ENCODE measurements at regions not wholly inside any gene's neighbourhood (a gene's known extent, or its start where the extent isn't known, plus 50 kb on each side); places are given as distances from the start of the nearest gene placed in this dataset.

GRCh38 chr10:61350794-61351193 lies 102.4 kb downstream of the TMEM26 start:
- no peaks in the 10 kb centered on the region for H4K20me1 ChIP-seq (ENCODE audit: low read depth, low read length)
- no peaks in the 10 kb centered on the region for H3K79me2 ChIP-seq (ENCODE audit: insufficient read depth, low read length)
- TF ChIP-seq EZH2phosphoT487 (conservative IDR thresholded peaks at IDR 0.05; ENCODE audit: low read length) (no peak), CTCF (IDR thresholded peaks at IDR 0.05; ENCODE audit: insufficient read depth, low read length, poor library complexity, severe bottlenecking) (no peak)
- no peak overlapping the region for H3K27ac ChIP-seq (ENCODE audit: low read depth, low read length)
- H3K9ac ChIP-seq (ENCODE audit: low read length), result no peak overlapping the region
- H3K4me3 ChIP-seq (ENCODE audit: insufficient read depth, low read length, poor library complexity, severe bottlenecking), result no peak overlapping the region
- H2AFZ ChIP-seq (ENCODE audit: low read depth, low read length, severe bottlenecking), result no peak overlapping the region
- H3K9me3 ChIP-seq (ENCODE audit: insufficient read depth, low read length), result no peaks in the 10 kb centered on the region
- H3K4me2 ChIP-seq (ENCODE audit: low read depth, low read length, poor library complexity, severe bottlenecking), result no peak overlapping the region
- no peaks in the 10 kb centered on the region for H3K36me3 ChIP-seq (ENCODE audit: low read length)
- no peaks in the 10 kb centered on the region for H3K9me2 ChIP-seq (replicated peaks; ENCODE audit: insufficient read depth, low read length)
- H3K27me3 ChIP-seq (ENCODE audit: low read length), result no peaks in the 10 kb centered on the region
- no peaks in the 10 kb centered on the region for H3F3A ChIP-seq (ENCODE audit: insufficient read depth)

- TF ChIP-seq EZH2phosphoT487 (conservative IDR thresholded peaks at IDR 0.05; ENCODE audit: low read length), result no peak
- no peak for TF ChIP-seq CTCF (IDR thresholded peaks at IDR 0.05; ENCODE audit: insufficient read depth, low read length, poor library complexity, severe bottlenecking)
- no peaks in the 10 kb centered on the region for H3K79me2 ChIP-seq (ENCODE audit: insufficient read depth, low read length)
- no peaks in the 10 kb centered on the region for H3K9me2 ChIP-seq (replicated peaks; ENCODE audit: insufficient read depth, low read length)
Observed at GRCh38 chr10:61350068-61350467, 103.1 kb downstream of the TMEM26 start.

GRCh38 chr10:61346796-61347413 lies 106.3 kb downstream of the TMEM26 start:
- no peak overlapping the region for H3K4me2 ChIP-seq (ENCODE audit: low read depth, low read length, poor library complexity, severe bottlenecking)
- H3K27ac ChIP-seq (ENCODE audit: low read depth, low read length), result no peak overlapping the region
- no peaks in the 10 kb centered on the region for H3K9me3 ChIP-seq (ENCODE audit: insufficient read depth, low read length)
- no peaks in the 10 kb centered on the region for H3K79me2 ChIP-seq (ENCODE audit: insufficient read depth, low read length)
- H3K4me3 ChIP-seq (ENCODE audit: insufficient read depth, low read length, poor library complexity, severe bottlenecking), result no peak overlapping the region
- no peaks in the 10 kb centered on the region for H3K27me3 ChIP-seq (ENCODE audit: low read length)
- H3K36me3 ChIP-seq (ENCODE audit: low read length), result no peaks in the 10 kb centered on the region
- no peaks in the 10 kb centered on the region for H3K9me2 ChIP-seq (replicated peaks; ENCODE audit: insufficient read depth, low read length)
- TF ChIP-seq EZH2phosphoT487 (conservative IDR thresholded peaks at IDR 0.05; ENCODE audit: low read length) (no peak), CTCF (IDR thresholded peaks at IDR 0.05; ENCODE audit: insufficient read depth, low read length, poor library complexity, severe bottlenecking) (no peak)
- H2AFZ ChIP-seq (ENCODE audit: low read depth, low read length, severe bottlenecking), result no peak overlapping the region
- H3K9ac ChIP-seq (ENCODE audit: low read length), result no peak overlapping the region
- no peaks in the 10 kb centered on the region for H4K20me1 ChIP-seq (ENCODE audit: low read depth, low read length)
- H3F3A ChIP-seq (ENCODE audit: insufficient read depth), result no peaks in the 10 kb centered on the region

More at GRCh38 chr10:61350068-61350467, 103.1 kb downstream of the TMEM26 start:
- Histone ChIP-seq H3K9ac (ENCODE audit: low read length) (no peak overlapping the region), H3K4me3 (ENCODE audit: insufficient read depth, low read length, poor library complexity, severe bottlenecking) (no peak overlapping the region), H3K36me3 (ENCODE audit: low read length) (no peaks in the 10 kb centered on the region), H3K4me2 (ENCODE audit: low read depth, low read length, poor library complexity, severe bottlenecking) (no peak overlapping the region), H3K27ac (ENCODE audit: low read depth, low read length) (no peak overlapping the region), H4K20me1 (ENCODE audit: low read depth, low read length) (no peaks in the 10 kb centered on the region), H2AFZ (ENCODE audit: low read depth, low read length, severe bottlenecking) (no peak overlapping the region), H3F3A (ENCODE audit: insufficient read depth) (no peaks in the 10 kb centered on the region), H3K27me3 (ENCODE audit: low read length) (no peaks in the 10 kb centered on the region), H3K9me3 (ENCODE audit: insufficient read depth, low read length) (no peaks in the 10 kb centered on the region)

Measured in SU-DHL-6 (cell line).